Right cardiac atrium (tissue), 5 donors: ENCODE measurements at regions not wholly inside any gene's neighbourhood (a gene's known extent, or its start where the extent isn't known, plus 50 kb on each side); places are given as distances from the start of the nearest gene placed in this dataset.

Experiments
- ATAC-seq, 2 donors: fragments of 200-7000 bp; cut with Tn5 transposase; one replicate each; pipeline versions ENCODE4 v1.8.0 to v1.9.1; 2020; ENCODE audit warnings: moderate library complexity in 2 of 2, mild to moderate bottlenecking in 1 of 2
- DNase-seq, 3 donors: peaks; one replicate each; pipeline ENCODE4 v3.0.0-alpha.2; 2020
- H3K27ac ChIP-seq: one replicate; pipeline ENCODE4 v1.5.1; 2013; ENCODE audit warnings: mild to moderate bottlenecking, low read length, control low read depth, moderate library complexity
- H3K27me3 ChIP-seq: one replicate; pipeline ENCODE4 v1.6.1; 2013; ENCODE audit not compliant: control insufficient read depth, insufficient read depth
- H3K4me1 ChIP-seq: one replicate; pipeline ENCODE4 v1.6.1; 2013; ENCODE audit warnings: low read length; ENCODE audit not compliant: control insufficient read depth, insufficient read depth
- H3K4me3 ChIP-seq: one replicate; pipeline ENCODE4 v1.5.1; 2013; ENCODE audit warnings: low read length, control low read depth
- H3K9me3 ChIP-seq: one replicate; pipeline ENCODE4 v1.6.1; 2013; ENCODE audit warnings: low read length; ENCODE audit not compliant: control insufficient read depth
- WGBS: extraction: QIAGEN DNeasy Blood & Tissue Kit; methylation state at CpG from one replicate; pipeline ENCODE4 v1.1.7; 2013; 5-methylcytosine and 5-hydroxymethylcytosine counted together
- intact Hi-C, 4 donors: fragments of 100-400 bp; cut with DNase I; formaldehyde crosslinking; loops; one replicate each; pipeline versions ENCODE4 v1.11.0 to v1.14.0; 2022 to 2023
- donor health status: healthy with polysubstance abuse.
- donor health status: DM: no; HTN: yes; CAD: no.
- donor health status: DM: no; HTN: no; CAD: no.
- donor health status: DM: no; HTN: yes; CAD: no; lungs with severe emphysema.
- donor health status: DM: yes; HTN: yes; CAD: no.

DNA sequence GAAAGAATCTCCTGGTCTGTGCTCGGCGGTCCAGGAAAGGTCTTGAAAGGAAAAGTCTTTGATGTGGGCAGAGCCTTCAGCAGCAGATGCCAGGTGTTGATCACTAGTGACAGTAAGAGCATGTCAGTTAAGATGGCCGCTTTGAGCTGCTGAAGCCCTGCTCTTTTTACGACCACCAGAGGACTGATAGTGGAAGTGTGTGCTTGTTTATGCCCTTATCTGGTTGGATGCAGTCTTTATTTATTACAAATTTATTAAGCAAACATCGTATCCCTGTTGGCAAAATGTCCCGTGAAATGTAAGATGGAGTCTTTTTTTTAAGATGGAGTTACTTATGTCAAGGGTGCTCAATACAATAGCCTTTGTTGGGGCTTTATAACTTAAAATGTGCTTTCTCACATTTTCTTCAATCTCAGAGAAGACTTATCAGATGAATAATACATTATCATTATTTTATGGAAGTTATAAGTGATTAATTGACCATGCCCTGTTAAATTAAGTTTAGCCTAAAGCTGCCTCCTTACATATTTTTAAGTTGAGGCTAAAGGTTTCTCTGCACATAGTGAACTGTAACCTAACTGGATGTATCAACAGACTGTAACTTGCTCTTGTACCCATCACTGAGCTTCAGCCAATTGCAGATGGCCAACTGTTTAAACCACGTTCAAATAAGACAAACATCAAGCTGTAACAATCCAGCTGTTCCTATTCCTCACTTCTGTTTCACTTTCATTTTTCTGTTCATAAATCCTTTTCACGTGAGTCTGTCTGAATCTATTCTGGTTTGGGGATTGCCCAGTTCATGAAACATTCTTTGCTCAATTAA lies 97.4 kb upstream of the PIK3CG start:
- no peak for DNase-seq
- 51% methylated on average over 8 of the region's 8 CpGs for WGBS
- H3K4me3 ChIP-seq = no peak overlapping the region
- no peak for ATAC-seq
- intact Hi-C loops = no loop called here
- H3K4me1 ChIP-seq = no peaks in the 10 kb centered on the region
- no peaks in the 10 kb centered on the region for H3K27me3 ChIP-seq
- no peaks in the 10 kb centered on the region for H3K9me3 ChIP-seq
- no peak overlapping the region for H3K27ac ChIP-seq

DNA sequence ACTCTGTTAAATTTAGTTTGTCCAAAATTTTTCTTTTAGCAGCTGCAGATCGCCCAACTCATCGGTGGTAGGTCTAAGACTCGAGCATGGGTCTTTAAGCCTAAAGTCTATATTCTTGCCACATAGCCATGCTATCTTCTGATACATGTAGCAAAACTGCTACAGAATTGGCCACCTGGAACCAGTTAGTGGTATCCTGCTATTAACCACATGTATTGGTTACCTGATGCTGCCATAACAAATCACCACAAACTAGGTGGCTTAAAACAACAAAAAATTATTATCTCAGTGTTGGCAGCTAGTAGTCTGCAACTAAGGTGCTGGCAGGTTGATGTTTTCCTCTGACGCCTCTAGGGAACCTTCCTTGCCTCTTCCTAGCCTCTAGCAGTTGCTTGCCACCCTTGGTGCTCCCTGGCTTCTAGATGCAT lies 96.7 kb upstream of the PIK3CG start:
- H3K27ac ChIP-seq = no peak overlapping the region
- H3K27me3 ChIP-seq = no peaks in the 10 kb centered on the region
- no peak for DNase-seq
- no peaks in the 10 kb centered on the region for H3K9me3 ChIP-seq
- intact Hi-C loops = no loop called here
- WGBS = 86% methylated on average over 4 of the region's 4 CpGs
- no peaks in the 10 kb centered on the region for H3K4me1 ChIP-seq
- no peak overlapping the region for H3K4me3 ChIP-seq
- ATAC-seq = no peak

DNA sequence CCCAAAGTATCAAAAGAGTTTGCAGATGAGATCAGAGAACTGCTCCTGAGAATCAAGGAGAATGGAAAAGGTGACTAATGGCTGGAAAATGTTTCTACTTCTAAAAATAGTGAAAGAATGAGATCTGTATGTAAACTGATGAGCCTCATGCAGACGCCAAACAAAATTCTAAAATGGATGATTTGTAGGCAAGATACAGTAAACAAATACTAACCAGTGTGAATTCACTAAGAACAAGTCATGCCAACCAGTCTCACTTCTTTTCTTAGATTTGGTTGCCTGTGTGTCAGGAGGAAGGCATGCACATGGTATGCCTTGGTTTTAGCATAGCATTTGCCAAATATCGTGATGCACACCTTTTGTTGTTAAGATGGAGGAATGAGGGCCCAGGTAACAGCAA lies 94.9 kb upstream of the PIK3CG start:
- Histone ChIP-seq H3K4me3 (no peak overlapping the region), H3K9me3 (no peaks in the 10 kb centered on the region), H3K4me1 (no peaks in the 10 kb centered on the region), H3K27me3 (no peaks in the 10 kb centered on the region), H3K27ac (no peak overlapping the region)
- intact Hi-C loops = no loop called here
- ATAC-seq (no peak), DNase-seq (no peak)
- WGBS = 73% methylated on average over 2 of the region's 2 CpGs

DNA sequence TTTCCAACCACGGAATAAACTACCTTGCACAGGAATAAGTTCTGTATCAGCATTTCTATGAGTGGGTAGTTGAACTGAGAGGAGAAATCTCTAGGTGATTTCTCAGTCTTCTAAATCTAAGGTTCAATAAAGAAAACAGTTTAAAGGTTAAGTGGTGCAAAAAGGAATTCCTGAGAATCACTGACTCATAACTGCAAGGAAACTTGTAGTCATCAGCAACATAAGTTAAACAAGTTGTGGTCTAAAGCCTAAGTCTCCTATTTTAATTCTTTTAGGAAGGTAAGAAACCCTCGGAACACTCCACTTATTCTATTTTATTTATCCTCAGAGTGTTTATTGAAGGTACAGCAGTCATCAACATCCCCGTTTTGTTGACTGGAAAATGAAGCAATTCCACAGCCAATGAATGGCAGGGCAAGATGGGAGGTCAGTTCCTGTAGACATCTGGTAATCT lies 92.4 kb upstream of the PIK3CG start:
- Histone ChIP-seq H3K4me1 (no peaks in the 10 kb centered on the region), H3K27ac (no peak overlapping the region), H3K27me3 (no peaks in the 10 kb centered on the region), H3K9me3 (no peaks in the 10 kb centered on the region), H3K4me3 (no peak overlapping the region)
- DNase-seq (no peak), ATAC-seq (no peak)
- 83% methylated on average over 3 of the region's 3 CpGs for WGBS
- intact Hi-C loops = no loop called here

DNA sequence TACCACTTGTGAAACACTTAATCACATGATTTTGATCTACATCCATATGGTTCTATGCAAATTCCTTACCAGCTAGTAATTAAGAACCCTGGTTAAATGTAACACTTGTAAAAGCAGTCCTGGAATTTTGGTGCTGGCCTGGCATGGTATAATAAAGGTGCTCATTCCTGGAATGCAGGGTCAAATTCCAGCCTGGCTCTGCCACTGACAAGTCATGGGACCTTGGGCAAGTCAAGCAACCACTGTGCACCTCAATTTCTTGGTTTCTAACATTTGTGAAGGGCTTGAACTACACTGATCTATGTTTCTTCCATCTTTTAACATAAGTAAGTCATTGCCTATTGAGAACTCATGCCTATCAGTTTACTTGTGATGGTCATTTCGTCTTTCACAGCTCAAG lies 91.9 kb upstream of the PIK3CG start:
- 76% methylated on average over 1 of the region's 1 CpG for WGBS
- intact Hi-C loops = no loop called here
- Histone ChIP-seq H3K27ac (no peak overlapping the region), H3K4me3 (no peak overlapping the region), H3K27me3 (no peaks in the 10 kb centered on the region), H3K9me3 (no peaks in the 10 kb centered on the region), H3K4me1 (no peaks in the 10 kb centered on the region)
- ATAC-seq = no peak
- DNase-seq = no peak

DNA sequence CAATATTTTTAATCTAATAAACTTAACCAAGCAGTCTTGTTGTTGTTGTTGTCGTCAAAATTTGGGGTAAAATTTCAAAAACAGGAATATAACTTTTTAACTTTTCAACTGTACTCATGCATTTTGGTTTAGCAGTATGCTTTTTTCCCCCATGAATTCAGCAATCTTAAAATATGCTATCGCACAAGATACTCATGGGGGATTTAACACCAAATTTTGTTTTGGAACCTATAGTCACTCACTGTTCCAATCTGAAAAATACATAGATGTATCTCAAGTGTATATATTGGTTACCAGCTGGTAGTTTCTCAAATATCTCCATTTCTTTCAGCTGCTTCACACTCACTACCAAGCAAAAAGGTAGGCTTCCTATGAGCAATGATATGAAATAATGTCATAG lies 91.4 kb upstream of the PIK3CG start:
- ATAC-seq (no peak), DNase-seq (no peak)
- H3K4me1 ChIP-seq = no peaks in the 10 kb centered on the region
- H3K9me3 ChIP-seq = no peaks in the 10 kb centered on the region
- intact Hi-C loops = no loop called here
- H3K4me3 ChIP-seq = no peak overlapping the region
- no peaks in the 10 kb centered on the region for H3K27me3 ChIP-seq
- 93% methylated on average over 2 of the region's 2 CpGs for WGBS
- H3K27ac ChIP-seq = no peak overlapping the region

DNA sequence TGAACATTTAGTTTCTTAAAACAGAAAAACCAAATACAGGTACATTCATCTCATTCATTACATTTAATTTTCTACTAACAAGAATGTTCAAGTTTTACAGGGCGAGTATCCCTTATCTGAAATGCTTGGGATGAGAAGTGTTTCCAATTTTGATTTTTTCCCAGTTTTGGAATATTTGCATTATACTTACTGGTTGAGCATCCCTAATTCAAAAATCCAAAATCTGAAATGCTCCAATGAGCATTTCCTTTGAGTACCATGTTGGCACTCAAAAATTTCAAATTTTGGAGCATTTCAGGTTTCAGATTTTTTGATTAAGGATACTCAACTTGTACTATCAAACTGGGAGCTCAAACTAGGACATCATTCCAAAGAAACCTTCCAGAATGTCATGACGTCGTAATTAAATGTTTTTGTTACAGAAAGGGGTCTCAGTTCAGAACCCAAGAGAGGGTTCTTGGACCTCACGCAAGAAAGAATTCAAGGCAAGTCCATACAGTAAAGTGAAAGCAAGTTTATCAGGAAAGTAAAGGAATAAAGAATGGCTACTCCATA lies 90.8 kb upstream of the PIK3CG start:
- Histone ChIP-seq H3K4me1 (no peaks in the 10 kb centered on the region), H3K9me3 (no peaks in the 10 kb centered on the region), H3K27ac (no peak overlapping the region), H3K4me3 (no peak overlapping the region), H3K27me3 (no peaks in the 10 kb centered on the region)
- intact Hi-C loops = no loop called here
- 86% methylated on average over 4 of the region's 4 CpGs for WGBS
- ATAC-seq = no peak
- DNase-seq = no peak

DNA sequence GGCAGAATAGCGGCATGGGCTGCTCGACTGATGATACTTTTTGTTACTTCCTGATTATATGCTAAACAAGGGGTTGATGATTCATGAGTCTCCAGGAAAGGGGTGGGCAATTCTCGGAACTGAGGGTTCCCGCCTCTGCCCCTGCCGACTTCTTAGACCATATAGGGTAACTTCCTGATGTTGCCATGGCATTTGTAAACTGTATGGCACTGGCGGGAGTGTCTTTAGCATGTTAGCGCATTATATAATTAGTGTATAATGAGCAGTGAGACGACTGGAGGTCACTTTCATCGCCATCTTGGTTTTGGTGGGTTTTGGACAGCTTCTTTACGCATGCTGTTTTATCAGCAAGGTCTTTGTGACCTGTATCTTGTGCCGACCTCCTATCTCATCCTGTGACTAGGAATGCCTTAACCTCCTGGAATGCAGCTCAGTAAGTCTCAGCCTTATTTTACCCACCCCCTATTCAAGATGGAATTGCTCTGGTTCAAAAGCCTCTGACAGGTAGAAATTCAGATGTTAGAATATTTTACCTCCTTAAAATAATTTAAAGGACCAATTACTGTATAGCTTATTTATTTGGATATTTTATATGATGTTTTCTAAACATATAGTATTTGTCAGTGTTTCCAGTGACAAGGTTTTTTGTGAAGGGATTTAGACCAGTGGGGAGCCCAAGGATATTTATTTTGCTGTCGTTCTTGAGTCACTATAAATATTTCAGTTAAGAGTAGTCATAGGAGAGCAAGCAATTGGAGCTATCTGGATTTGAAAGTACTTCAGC lies 90.1 kb upstream of the PIK3CG start:
- no peaks in the 10 kb centered on the region for H3K4me1 ChIP-seq
- 72% methylated on average over 12 of the region's 12 CpGs for WGBS
- no peak overlapping the region for H3K27ac ChIP-seq
- ATAC-seq = no peak
- no peak overlapping the region for H3K4me3 ChIP-seq
- H3K27me3 ChIP-seq = no peaks in the 10 kb centered on the region
- intact Hi-C loops = no loop called here
- no peak for DNase-seq
- H3K9me3 ChIP-seq = no peaks in the 10 kb centered on the region

DNA sequence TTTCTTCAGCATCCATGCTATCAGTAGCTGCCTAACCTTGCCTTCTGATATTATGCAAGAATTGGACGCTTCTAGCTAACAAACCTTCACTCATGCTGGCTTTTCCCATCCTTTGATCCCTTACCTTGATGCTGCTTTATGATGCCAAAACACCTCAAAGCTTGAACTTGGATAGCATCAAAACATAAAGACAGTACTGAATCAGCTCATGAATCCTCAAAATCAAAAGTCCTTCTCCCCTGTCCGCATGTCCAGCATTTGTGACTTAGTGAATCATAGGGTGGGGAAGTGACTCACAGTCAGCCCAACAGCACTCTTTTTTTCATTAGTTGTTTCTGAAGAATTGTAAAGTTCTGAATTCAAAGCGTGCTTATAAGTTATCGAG lies 89.5 kb upstream of the PIK3CG start:
- H3K4me3 ChIP-seq = no peak overlapping the region
- H3K9me3 ChIP-seq = no peaks in the 10 kb centered on the region
- WGBS = 76% methylated on average over 4 of the region's 4 CpGs
- no peaks in the 10 kb centered on the region for H3K27me3 ChIP-seq
- H3K4me1 ChIP-seq = no peaks in the 10 kb centered on the region
- intact Hi-C loops = no loop called here
- no peak overlapping the region for H3K27ac ChIP-seq
- no peak for ATAC-seq
- DNase-seq = no peak

DNA sequence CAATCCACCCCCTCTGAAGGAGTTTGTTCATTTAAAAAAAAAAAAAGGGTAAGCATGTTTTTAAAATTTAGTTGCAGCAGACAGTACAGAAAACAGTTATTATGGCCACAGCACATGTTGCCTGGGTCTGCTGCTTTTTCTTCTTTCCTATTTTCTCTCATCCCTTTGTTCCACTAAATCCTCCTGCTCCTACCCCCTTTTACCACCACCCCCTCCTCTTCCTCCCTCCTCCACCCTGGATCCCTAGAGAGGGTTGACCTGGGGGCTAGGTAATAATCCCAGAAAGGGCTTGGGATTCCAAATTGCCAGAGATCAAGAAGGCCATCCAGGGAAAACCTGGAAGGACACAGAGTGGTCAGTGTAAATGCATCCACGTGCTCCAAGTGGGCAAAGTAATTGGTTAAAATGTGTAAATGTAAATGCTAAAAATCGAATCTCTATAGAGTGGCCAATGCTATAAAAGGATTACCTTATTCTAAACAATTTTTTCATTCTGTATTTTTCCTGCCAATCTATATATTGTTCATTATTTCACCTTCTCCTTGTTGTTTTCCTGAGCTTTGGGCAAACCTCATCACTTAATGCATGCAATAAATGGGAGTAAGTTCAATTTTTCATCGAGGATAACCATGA lies 89.0 kb upstream of the PIK3CG start:
- WGBS = 84% methylated on average over 3 of the region's 3 CpGs
- H3K27me3 ChIP-seq = no peaks in the 10 kb centered on the region
- H3K4me1 ChIP-seq = no peaks in the 10 kb centered on the region
- H3K27ac ChIP-seq = no peak overlapping the region
- ATAC-seq = no peak
- no peaks in the 10 kb centered on the region for H3K9me3 ChIP-seq
- intact Hi-C loops = no loop called here
- H3K4me3 ChIP-seq = no peak overlapping the region
- no peak for DNase-seq
